ENCODE measurements at regions not wholly inside any gene's neighbourhood (a gene's known extent, or its start where the extent isn't known, plus 50 kb on each side); places are given as distances from the start of the nearest gene placed in this dataset.

- TF ChIP-seq FOXP2 (optimal IDR thresholded peaks at IDR 0.05; ENCODE audit: borderline replicate concordance, extremely low read depth, extremely low read length, insufficient read depth): no peak
Measured at GRCh38 chr6:11648436-11648775, 110.9 kb downstream of the TMEM170B start.

- TF ChIP-seq SIN3A (IDR thresholded peaks at IDR 0.05; ENCODE audit: borderline replicate concordance, insufficient read depth, low read length) (no peak), TAF1 (IDR thresholded peaks at IDR 0.05; ENCODE audit: borderline replicate concordance, insufficient read depth, low read length) (no peak), FOXP2 (optimal IDR thresholded peaks at IDR 0.05; ENCODE audit: borderline replicate concordance, extremely low read depth, extremely low read length, insufficient read depth) (no peak), POLR2AphosphoS5 (IDR thresholded peaks at IDR 0.05; ENCODE audit: low read depth, low read length) (no peak), REST (IDR thresholded peaks at IDR 0.05; ENCODE audit: insufficient read depth in 1 of 2, low read depth in 2 of 2, low read length in 2 of 2) (no peak)
Measured at GRCh38 chr6:11648889-11649288, 111.3 kb downstream of the TMEM170B start.

GRCh38 chr6:11650025-11650696 lies 112.6 kb downstream of the TMEM170B start:
- TF ChIP-seq FOXP2 (optimal IDR thresholded peaks at IDR 0.05; ENCODE audit: borderline replicate concordance, extremely low read depth, extremely low read length, insufficient read depth) (no peak), POLR2AphosphoS5 (IDR thresholded peaks at IDR 0.05; ENCODE audit: low read depth, low read length) (no peak), REST (IDR thresholded peaks at IDR 0.05; ENCODE audit: insufficient read depth in 1 of 2, low read depth in 2 of 2, low read length in 2 of 2) (no peak), TAF1 (IDR thresholded peaks at IDR 0.05; ENCODE audit: borderline replicate concordance, insufficient read depth, low read length) (no peak), SIN3A (IDR thresholded peaks at IDR 0.05; ENCODE audit: borderline replicate concordance, insufficient read depth, low read length) (no peak)

- TF ChIP-seq REST (IDR thresholded peaks at IDR 0.05; ENCODE audit: insufficient read depth in 1 of 2, low read depth in 2 of 2, low read length in 2 of 2): no peak
- TF ChIP-seq FOXP2 (optimal IDR thresholded peaks at IDR 0.05; ENCODE audit: borderline replicate concordance, extremely low read depth, extremely low read length, insufficient read depth): no peak
- no peak for TF ChIP-seq SIN3A (IDR thresholded peaks at IDR 0.05; ENCODE audit: borderline replicate concordance, insufficient read depth, low read length)
- TF ChIP-seq POLR2AphosphoS5 (IDR thresholded peaks at IDR 0.05; ENCODE audit: low read depth, low read length): no peak
- TF ChIP-seq TAF1 (IDR thresholded peaks at IDR 0.05; ENCODE audit: borderline replicate concordance, insufficient read depth, low read length): no peak
Measured at GRCh38 chr6:11650711-11651110, 113.2 kb downstream of the TMEM170B start.

GRCh38 chr6:11653028-11653583 lies 115.6 kb downstream of the TMEM170B start:
- TF ChIP-seq FOXP2 (optimal IDR thresholded peaks at IDR 0.05; ENCODE audit: borderline replicate concordance, extremely low read depth, extremely low read length, insufficient read depth) (peak; percentile 83), REST (IDR thresholded peaks at IDR 0.05; ENCODE audit: insufficient read depth in 1 of 2, low read depth in 2 of 2, low read length in 2 of 2) (no peak), POLR2AphosphoS5 (IDR thresholded peaks at IDR 0.05; ENCODE audit: low read depth, low read length) (no peak), TAF1 (IDR thresholded peaks at IDR 0.05; ENCODE audit: borderline replicate concordance, insufficient read depth, low read length) (no peak)
